ENCODE measurements at regions not wholly inside any gene's neighbourhood (a gene's known extent, or its start where the extent isn't known, plus 50 kb on each side); places are given as distances from the start of the nearest gene placed in this dataset.
"Not testable (repeated sequence)": the region's sequence is repeated elsewhere in the genome, so short reads cannot be mapped to it uniquely, and the experiment has no call there.

- no peak for DNase-seq (ENCODE audit: low read depth)
Observed at GRCh38 chr5:79924936-79925893, 65.8 kb downstream of the MTX3 start.

- no peak for DNase-seq (ENCODE audit: low read depth)
Observed at GRCh38 chr5:79923431-79923830, 67.6 kb downstream of the MTX3 start.

DNA sequence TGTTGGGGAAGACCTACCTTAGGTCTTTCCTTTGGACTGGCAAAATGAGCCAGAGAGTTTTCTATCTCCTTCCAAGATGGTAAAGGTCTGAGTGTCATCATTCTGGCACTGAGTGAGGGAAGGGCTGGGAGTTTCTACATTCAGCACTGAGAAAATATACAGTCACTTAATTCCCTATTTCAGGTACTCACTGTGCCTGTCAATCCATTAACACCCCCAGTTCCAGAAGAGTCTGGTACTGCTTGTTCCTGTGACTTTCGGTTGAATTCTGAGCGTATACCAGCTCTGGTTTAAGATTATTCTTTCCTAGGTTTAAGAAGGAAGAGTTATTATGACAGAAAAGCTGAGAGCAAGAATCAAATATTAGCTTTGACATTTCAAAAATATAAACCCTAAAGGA, 68.4 kb downstream of the MTX3 start:
- no peak for DNase-seq (ENCODE audit: low read depth)

DNA sequence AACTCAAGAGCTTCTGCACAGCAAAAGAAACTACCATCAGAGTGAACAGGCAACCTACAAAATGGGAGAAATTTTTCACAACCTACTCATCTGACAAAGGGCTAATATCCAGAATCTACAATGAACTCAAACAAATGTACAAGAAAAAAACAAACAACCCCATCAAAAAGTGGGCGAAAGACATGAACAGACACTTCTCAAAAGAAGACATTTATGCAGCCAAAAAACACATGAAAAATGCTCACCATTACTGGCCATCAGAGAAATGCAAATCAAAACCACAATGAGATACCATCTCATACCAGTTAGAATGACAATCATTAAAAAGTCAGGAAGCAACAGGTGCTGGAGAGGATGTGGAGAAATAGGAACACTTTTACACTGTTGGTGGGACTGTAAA, 83.6 kb downstream of the MTX3 start:
- DNase-seq (ENCODE audit: low read depth) = not testable (repeated sequence)

- not testable (repeated sequence) for DNase-seq (ENCODE audit: low read depth)
Observed at GRCh38 chr5:79902571-79902970, 88.5 kb downstream of the MTX3 start.

- DNase-seq (ENCODE audit: low read depth) = no peak
Observed at GRCh38 chr5:79901631-79902030, 89.4 kb downstream of the MTX3 start.

DNA sequence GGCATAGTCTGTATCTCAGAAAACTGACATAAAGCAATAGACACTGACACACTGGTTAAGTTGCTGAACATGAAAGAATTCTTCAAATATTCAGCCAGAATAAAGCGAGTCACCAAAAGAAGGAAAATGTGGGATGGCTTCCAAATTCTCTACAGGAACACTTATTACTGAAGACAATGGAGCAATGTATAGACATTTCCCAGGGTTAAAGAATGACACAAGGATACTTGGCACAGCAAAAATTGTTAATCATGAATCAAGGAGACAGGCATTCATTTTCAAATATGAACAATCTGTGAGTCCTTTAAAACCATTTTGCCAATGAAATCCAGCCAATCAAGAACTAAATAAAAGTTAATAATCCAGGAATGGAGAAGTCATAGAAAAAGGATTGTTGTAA, 92.5 kb downstream of the MTX3 start:
- DNase-seq (ENCODE audit: low read depth) = no peak

- no peak for DNase-seq (ENCODE audit: low read depth)
Observed at GRCh38 chr5:79893976-79894375, 97.1 kb downstream of the MTX3 start.

- DNase-seq (ENCODE audit: low read depth) = no peak
Observed at GRCh38 chr5:79893485-79893884, 97.6 kb downstream of the MTX3 start.

- DNase-seq (ENCODE audit: low read depth) = no peak
Observed at GRCh38 chr5:79890930-79891249, 100.2 kb downstream of the MTX3 start.

DNA sequence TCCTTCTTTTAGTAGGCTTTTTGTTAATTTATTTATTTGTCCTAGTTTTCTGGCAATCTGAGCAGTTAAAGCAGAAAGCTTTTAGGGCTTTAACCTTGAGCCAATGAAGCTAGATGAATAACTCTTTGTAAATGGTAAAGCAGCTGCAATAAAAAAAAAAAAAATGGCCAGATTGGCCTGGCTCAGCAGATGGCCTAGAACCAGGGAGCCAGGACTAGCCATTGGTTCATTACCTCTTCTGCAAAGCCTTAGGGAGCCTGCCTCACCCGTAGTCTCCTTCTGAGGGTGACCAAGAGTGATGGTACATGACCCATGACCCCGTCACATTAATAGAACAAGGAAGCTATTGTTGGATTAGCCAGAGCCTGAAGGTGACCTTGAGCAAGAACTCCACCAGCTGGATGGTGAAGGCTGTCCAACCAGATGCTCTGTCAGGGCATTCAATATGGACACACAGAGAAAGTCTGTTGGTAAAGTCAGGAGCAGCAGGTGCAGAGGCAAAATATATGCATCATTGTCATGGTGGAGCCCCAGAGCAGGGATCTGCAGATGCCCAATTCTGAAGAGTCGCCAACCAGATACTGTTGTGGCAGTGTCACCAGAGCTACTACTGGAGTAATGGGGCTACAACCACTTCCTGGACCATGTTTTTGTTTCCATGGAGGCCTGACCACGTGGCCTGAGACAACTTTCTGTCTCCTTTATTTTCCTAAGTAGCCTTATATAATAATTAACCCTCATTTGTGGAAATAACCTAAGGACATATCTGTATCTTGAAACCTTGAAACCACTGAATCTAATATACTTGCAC, 100.7 kb downstream of the MTX3 start:
- DNase-seq (ENCODE audit: low read depth) = no peak

DNA sequence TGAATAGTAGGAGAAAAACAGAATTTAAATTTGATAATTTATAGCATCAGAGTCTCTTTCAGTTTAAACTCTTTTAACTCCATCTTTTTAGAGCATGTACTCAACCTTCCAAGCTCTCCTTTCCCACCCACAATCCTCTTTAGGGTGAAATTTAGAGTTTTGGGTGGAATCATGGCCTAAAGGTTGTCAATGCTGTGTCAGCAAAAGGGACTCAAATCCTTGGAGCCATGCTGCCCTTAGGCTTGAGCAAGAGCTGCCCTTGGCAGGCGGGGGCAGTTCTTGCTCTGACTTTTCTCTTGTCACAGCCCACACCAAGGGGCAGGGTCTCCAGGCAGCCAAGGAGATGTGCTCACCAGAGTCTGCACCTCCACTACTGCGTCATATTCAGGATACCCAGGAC, 102.4 kb downstream of the MTX3 start:
- DNase-seq (ENCODE audit: low read depth) = no peak

DNA sequence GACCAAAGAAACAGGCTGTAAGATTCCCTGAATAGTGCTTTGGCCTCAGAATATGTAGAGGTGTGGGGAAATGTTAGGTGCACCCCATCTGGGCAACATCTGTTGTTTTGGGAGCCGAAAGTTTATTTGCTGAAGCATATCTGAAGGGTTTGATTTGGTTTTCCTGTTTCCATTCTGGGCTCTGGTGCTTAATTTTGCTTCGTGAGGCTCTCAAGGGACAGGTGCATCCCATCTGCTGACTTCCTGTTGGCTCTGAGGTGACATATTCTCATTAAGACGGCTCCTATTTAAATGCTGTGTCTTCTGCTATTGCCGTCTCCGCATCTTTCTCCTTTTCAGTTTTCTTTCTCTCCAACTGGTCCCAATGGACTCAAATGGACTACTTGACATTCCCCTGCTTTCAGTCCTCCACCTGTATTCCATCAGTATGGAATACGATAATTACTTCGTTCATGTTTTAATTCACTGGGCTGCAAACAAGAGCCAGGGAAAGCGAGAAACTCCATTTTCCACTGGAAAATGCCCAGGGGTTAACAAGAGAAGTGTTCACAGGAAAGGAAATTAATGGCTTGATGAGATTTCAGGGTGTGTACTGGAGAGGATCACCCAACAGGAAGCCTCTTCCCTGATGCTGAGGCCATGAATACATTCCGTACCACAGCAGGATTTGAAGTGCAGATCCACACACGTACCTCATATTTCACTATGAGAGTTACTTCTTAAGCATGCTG, 104.0 kb downstream of the MTX3 start:
- DNase-seq (ENCODE audit: low read depth) = no peak

GRCh38 chr5:79886456-79886855, 104.6 kb downstream of the MTX3 start:
- DNase-seq (ENCODE audit: low read depth) = no peak

- DNase-seq (ENCODE audit: low read depth) = not testable (repeated sequence)
Observed at GRCh38 chr5:79879880-79880279, 111.2 kb downstream of the MTX3 start.

DNA sequence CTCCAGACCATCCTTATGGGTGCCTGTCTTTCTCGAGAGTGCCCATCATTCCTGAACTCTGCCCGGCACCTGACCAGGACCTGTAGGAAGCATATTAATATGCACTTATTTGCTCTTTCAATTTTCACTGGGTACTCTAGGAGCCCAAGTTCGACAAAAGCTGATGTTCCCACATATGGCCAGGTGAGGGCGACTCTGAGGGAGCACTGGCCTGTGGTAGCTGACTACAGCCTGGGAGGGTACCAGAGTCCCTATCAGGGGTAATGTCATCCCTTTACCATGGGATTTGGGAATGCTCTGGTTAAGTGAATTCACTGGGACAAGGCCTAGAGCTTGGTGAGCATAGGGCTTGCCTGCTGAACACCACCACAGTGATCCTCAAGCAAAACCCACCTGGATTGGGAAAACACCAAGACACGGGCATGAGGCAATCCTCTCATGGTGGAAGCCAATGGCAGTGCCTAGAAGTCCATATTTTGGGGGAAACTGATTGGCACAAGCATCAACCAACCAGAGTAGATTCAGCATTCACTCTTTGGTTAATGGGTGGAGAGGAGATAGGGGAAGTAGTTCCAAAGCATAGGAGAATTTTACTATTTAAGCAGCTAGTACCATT, 112.2 kb downstream of the MTX3 start:
- DNase-seq (ENCODE audit: low read depth) = no peak

- DNase-seq (ENCODE audit: low read depth) = no peak
Observed at GRCh38 chr5:79878136-79878679, 112.9 kb downstream of the MTX3 start.

DNA sequence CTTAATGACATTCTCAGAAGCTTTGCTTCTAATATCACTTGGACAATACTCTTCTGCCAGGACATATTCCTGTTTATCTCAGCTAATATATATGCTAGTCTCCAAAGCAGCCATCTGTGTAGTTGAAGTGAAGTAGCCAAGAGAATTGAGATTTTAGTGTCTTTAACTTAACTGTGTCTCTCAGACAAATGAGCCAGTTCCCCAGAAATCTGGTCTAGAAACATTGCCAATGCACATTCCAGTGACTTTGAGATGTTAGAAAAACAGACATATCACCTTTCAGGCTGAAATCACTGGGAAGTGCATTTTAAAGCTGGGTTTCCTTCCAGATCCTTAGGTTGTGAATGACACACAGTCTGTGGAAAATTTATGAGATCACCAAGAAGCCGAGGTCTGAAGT, 114.6 kb downstream of the MTX3 start:
- no peak for DNase-seq (ENCODE audit: low read depth)

GRCh38 chr5:79875230-79875629, 115.8 kb downstream of the MTX3 start:
- DNase-seq (ENCODE audit: low read depth) = no peak

DNA sequence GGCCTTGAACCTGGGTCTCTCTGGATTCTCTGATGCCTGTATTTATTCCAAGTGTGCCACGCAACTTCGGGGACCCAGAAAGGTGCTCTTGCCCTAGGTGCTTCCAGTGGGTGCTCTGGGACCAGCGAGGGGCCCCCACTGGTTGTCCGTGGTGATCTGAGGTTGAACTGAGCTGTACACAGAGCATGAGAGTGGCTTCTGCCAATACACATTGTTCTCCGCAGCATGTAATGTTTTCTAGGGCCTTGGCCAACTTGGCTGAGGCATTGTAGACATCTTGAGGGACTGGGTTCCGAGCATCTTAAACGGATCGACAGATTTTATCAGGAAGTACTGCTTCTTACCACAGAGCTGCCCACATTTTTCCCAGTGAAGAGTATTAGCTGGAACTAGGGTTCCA, 117.9 kb downstream of the MTX3 start:
- DNase-seq (ENCODE audit: low read depth) = no peak

GRCh38 chr5:79872291-79872690, 118.8 kb downstream of the MTX3 start:
- DNase-seq (ENCODE audit: low read depth) = no peak
